ENCODE measurements at regions not wholly inside any gene's neighbourhood (a gene's known extent, or its start where the extent isn't known, plus 50 kb on each side); places are given as distances from the start of the nearest gene placed in this dataset.
"Not testable (repeated sequence)": the region's sequence is repeated elsewhere in the genome, so short reads cannot be mapped to it uniquely, and the experiment has no call there.

- not testable (repeated sequence) for TF ChIP-seq CTCF, POLR2A (IDR thresholded peaks at IDR 0.05)
Observed at GRCh38 chr5:130817598-130818384, 347.3 kb downstream of the HINT1 start.
